SK-N-SH (cell line): ENCODE measurements at regions not wholly inside any gene's neighbourhood (a gene's known extent, or its start where the extent isn't known, plus 50 kb on each side); places are given as distances from the start of the nearest gene placed in this dataset.

ENCODE experiments used
- CTCF ChIA-PET: fragments of 300-600, 350-600 bp; formaldehyde crosslinking; extraction: SDS; loops from one replicate; lab custom pipeline; 2021; lab: Yijun Ruan, JAX
- POLR2A ChIA-PET: fragments of 350-600 bp; sonication (Branson Sonifier 250); formaldehyde crosslinking; extraction: SDS; loops from one replicate; lab custom pipeline; 2020; ENCODE audit warnings: antibody characterized with exemption, inconsistent platforms; lab: Yijun Ruan, JAX
- DNase-seq: peaks from one replicate; pipeline ENCODE4 v3.0.0; 2012
- H2AFZ ChIP-seq: fragments of 200-600 bp; sonication (generic); 2 replicates; pipeline ENCODE4 v1.8.1; 2016; ENCODE audit warnings: antibody characterized with exemption, mild to moderate bottlenecking, low read depth
- H3F3A ChIP-seq: fragments of 200-600 bp; sonication (generic); replicated peaks from 2 replicates; pipeline ENCODE3; 2016; ENCODE audit warnings: antibody characterized with exemption, mild to moderate bottlenecking; ENCODE audit not compliant: insufficient read depth
- H3K27ac ChIP-seq, 2 experiments: fragments of 200-500 bp in 1 of 2; fragments of 200-600 bp in 1 of 2; sonication (Bioruptor generic) in 1 of 2; sonication (generic), shearing (Covaris generic) in 1 of 2; 2 replicates each; pipeline versions ENCODE4 v1.5.1 to v1.6.1; 2014 to 2016; ENCODE audit warnings: low read depth in 2 of 2, inconsistent platforms in 1 of 2, low read length in 1 of 2, mild to moderate bottlenecking in 1 of 2, mixed read lengths in 1 of 2
- H3K27me3 ChIP-seq: fragments of 200-600 bp; sonication (generic), shearing (Covaris generic); 2 replicates; pipeline ENCODE4 v1.6.1; 2016; ENCODE audit warnings: mixed run types; ENCODE audit not compliant: insufficient read depth
- H3K36me3 ChIP-seq, 2 experiments: fragments of 200-500 bp in 1 of 2; fragments of 200-600 bp in 1 of 2; sonication (Bioruptor generic) in 1 of 2; sonication (generic) in 1 of 2; replicated peaks in 1 of 2; 2 replicates each; pipeline versions ENCODE3 to v1.5.1; 2014 to 2016; ENCODE audit warnings: low read length in 1 of 2, mild to moderate bottlenecking in 1 of 2; ENCODE audit not compliant: insufficient read depth in 2 of 2, control insufficient read depth in 1 of 2
- H3K4me1 ChIP-seq, 2 experiments: fragments of 200-500 bp in 1 of 2; fragments of 200-600 bp in 1 of 2; sonication (Bioruptor generic) in 1 of 2; sonication (generic), shearing (Covaris generic) in 1 of 2; 2 replicates each; pipeline versions ENCODE4 v1.5.1 to v1.6.1; 2014 to 2016; ENCODE audit warnings: low read depth in 1 of 2, low read length in 1 of 2, mixed run types in 1 of 2; ENCODE audit not compliant: insufficient read depth in 2 of 2, control insufficient read depth in 1 of 2
- H3K4me2 ChIP-seq: fragments of 200-600 bp; sonication (generic), shearing (Covaris generic); 2 replicates; pipeline ENCODE4 v1.6.1; 2017; ENCODE audit warnings: mixed run types
- H3K4me3 ChIP-seq, 2 experiments: fragments of 200-500 bp in 1 of 2; fragments of 200-600 bp in 1 of 2; sonication (Bioruptor generic) in 1 of 2; sonication (generic), shearing (Covaris generic) in 1 of 2; 2 replicates each; pipeline versions ENCODE4 v1.5.1 to v1.8.1; 2014 to 2016; ENCODE audit warnings: low read depth in 2 of 2, inconsistent platforms in 1 of 2, low read length in 1 of 2, mild to moderate bottlenecking in 1 of 2, mixed read lengths in 1 of 2, moderate library complexity in 1 of 2
- H3K79me2 ChIP-seq: fragments of 200-600 bp; sonication (generic); 2 replicates; pipeline ENCODE4 v1.8.1; 2017; ENCODE audit warnings: mild to moderate bottlenecking; ENCODE audit not compliant: insufficient read depth
- H3K9ac ChIP-seq: fragments of 200-600 bp; sonication (generic); 2 replicates; pipeline ENCODE4 v1.6.1; 2017; ENCODE audit warnings: mixed run types
- H3K9me2 ChIP-seq: fragments of 200-600 bp; sonication (generic); 2 replicates; pipeline ENCODE4 v1.6.1; 2017; ENCODE audit warnings: mixed run types
- H3K9me3 ChIP-seq: fragments of 200-600 bp; sonication (generic); 2 replicates; pipeline ENCODE4 v1.6.1; 2017; ENCODE audit warnings: mixed run types, mild to moderate bottlenecking, moderate library complexity
- H4K20me1 ChIP-seq: fragments of 200-600 bp; sonication (generic); 2 replicates; pipeline ENCODE4 v1.6.1; 2017; ENCODE audit warnings: mild to moderate bottlenecking, mixed run types; ENCODE audit not compliant: insufficient read depth
- CHD2 ChIP-seq: fragments of 150-350 bp; IDR thresholded peaks from 2 replicates; pipeline ENCODE4 v1.6.1; 2018; ENCODE audit warnings: low read length; ENCODE audit not compliant: partially characterized antibody
- EP300 ChIP-seq, 2 experiments: IDR thresholded peaks; 2 replicates each; pipeline versions ENCODE4 v1.4.0 to v1.6.1; 2012; ENCODE audit warnings: borderline replicate concordance in 1 of 2, low read depth in 1 of 2, low read length in 1 of 2
- FOXJ3 ChIP-seq: sonication (generic); formaldehyde crosslinking; IDR thresholded peaks from 2 replicates; pipeline ENCODE4 v1.5.1; 2020; ENCODE audit warnings: mild to moderate bottlenecking, missing genetic modification reagents
- GABPA ChIP-seq: IDR thresholded peaks from 2 replicates; pipeline ENCODE4 v1.4.0; 2012; ENCODE audit warnings: low read depth, mild to moderate bottlenecking
- GATA2 ChIP-seq: sonication (generic); formaldehyde crosslinking; IDR thresholded peaks from 2 replicates; pipeline ENCODE4 v1.5.0; 2020; ENCODE audit warnings: mild to moderate bottlenecking, missing genetic modification reagents
- MEF2A ChIP-seq: IDR thresholded peaks from 2 replicates; pipeline ENCODE4 v1.4.0; 2012; ENCODE audit warnings: low read depth, borderline replicate concordance
- MXI1 ChIP-seq: IDR thresholded peaks from 2 replicates; pipeline ENCODE4 v1.6.1; 2012; ENCODE audit warnings: mild to moderate bottlenecking, low read depth, low read length, improper control_type of control experiment
- RAD21 ChIP-seq: IDR thresholded peaks from 2 replicates; pipeline ENCODE4 v1.6.1; 2012; ENCODE audit warnings: mild to moderate bottlenecking, low read length
- RCOR1 ChIP-seq: fragments of 150-350 bp; IDR thresholded peaks from 2 replicates; pipeline ENCODE4 v1.6.1; 2017; ENCODE audit warnings: antibody characterized with exemption, low read length
- RXRA ChIP-seq: IDR thresholded peaks from 2 replicates; pipeline ENCODE4 v1.4.0; 2012; ENCODE audit warnings: low read depth, mild to moderate bottlenecking, borderline replicate concordance
- SIN3A ChIP-seq: IDR thresholded peaks from 2 replicates; pipeline ENCODE4 v1.6.1; 2012; ENCODE audit warnings: low read depth, mild to moderate bottlenecking, low read length, moderate library complexity, borderline replicate concordance
- SMC3 ChIP-seq: IDR thresholded peaks from 2 replicates; pipeline ENCODE4 v1.6.1; 2012; ENCODE audit warnings: low read depth, low read length, improper control_type of control experiment
- WGBS: methylation state at CpG from one replicate; pipeline ENCODE4 v1.1.6; 2017; ENCODE audit warnings: low lambda C conversion rate; 5-methylcytosine and 5-hydroxymethylcytosine counted together
- TF ChIP-seq, protein P1 (sequence below): fragments of 200-600 bp; sonication (generic); IDR thresholded peaks from 2 replicates; pipeline ENCODE4 v1.6.1; 2017; ENCODE audit warnings: antibody characterized with exemption, mild to moderate bottlenecking, moderate library complexity

DNA sequence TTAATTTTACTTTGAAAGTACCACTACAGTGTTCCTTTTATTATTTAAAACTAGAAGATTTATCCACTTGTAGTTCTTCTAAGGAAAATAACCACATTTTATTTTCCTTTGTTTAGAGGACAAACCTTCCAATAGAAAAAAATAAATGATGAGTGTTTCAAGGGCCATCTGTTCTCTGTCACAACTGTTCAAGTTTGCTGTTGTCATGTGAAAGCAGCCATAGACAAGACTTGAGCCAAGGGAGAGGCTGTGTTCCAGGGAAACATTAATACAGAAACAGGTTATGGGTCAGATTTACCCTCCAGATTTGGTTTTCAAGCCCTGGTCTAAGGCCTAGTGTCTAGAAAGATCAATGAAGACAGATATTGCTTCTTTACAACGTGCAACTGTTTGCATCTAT lies 463.6 kb downstream of the C6orf118 start:
- no peak for DNase-seq
- Histone ChIP-seq H3K9ac (no peak overlapping the region), H3F3A (no peaks in the 10 kb centered on the region), H3K4me2 (no peak overlapping the region), H3K36me3 (no peaks in the 10 kb centered on the region), H2AFZ (no peak overlapping the region), H3K79me2 (no peaks in the 10 kb centered on the region), H3K9me3 (peaks cover 14% of the 10 kb centered on the region), H3K4me1 (no peaks in the 10 kb centered on the region), H4K20me1 (no peaks in the 10 kb centered on the region), H3K27ac (no peak overlapping the region), H3K27me3 (no peaks in the 10 kb centered on the region), H3K4me3 (no peak overlapping the region), H3K9me2 (peaks cover 4% of the 10 kb centered on the region; the same call in 1 of the 2 replicates)
- 13% methylated on average over 1 of the region's 1 CpG for whole genome bisulfite sequencing
- no peak for TF ChIP-seq GATA2
- no peak for TF ChIP-seq GABPA
- TF ChIP-seq EP300 (IDR thresholded peaks at IDR 0.05; ENCODE audit: borderline replicate concordance in 1 of 2, low read depth in 1 of 2, low read length in 1 of 2) = no peak
- TF ChIP-seq SIN3A = no peak
- TF ChIP-seq RXRA = no peak
- no peak for TF ChIP-seq MEF2A
- TF ChIP-seq CHD2 = no peak
- TF ChIP-seq, protein P1, sequence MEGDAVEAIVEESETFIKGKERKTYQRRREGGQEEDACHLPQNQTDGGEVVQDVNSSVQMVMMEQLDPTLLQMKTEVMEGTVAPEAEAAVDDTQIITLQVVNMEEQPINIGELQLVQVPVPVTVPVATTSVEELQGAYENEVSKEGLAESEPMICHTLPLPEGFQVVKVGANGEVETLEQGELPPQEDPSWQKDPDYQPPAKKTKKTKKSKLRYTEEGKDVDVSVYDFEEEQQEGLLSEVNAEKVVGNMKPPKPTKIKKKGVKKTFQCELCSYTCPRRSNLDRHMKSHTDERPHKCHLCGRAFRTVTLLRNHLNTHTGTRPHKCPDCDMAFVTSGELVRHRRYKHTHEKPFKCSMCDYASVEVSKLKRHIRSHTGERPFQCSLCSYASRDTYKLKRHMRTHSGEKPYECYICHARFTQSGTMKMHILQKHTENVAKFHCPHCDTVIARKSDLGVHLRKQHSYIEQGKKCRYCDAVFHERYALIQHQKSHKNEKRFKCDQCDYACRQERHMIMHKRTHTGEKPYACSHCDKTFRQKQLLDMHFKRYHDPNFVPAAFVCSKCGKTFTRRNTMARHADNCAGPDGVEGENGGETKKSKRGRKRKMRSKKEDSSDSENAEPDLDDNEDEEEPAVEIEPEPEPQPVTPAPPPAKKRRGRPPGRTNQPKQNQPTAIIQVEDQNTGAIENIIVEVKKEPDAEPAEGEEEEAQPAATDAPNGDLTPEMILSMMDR = no peak
- no peak for TF ChIP-seq FOXJ3 (CRISPR knock-in tag)
- no peak for TF ChIP-seq SMC3
- no peak for TF ChIP-seq MXI1
- CTCF ChIA-PET = interaction anchor here (0.9 kb wide), 1 partner anchor 10 kb away, joined by 3 read pairs; no protein-coding TSS in a partner anchor
- POLR2A ChIA-PET = no interaction called here

- no peak for TF ChIP-seq SIN3A
- TF ChIP-seq RCOR1 = no peak
- no peak for TF ChIP-seq RAD21
- no peak for TF ChIP-seq MEF2A
- no peak for TF ChIP-seq SMC3
- TF ChIP-seq GABPA = no peak
- Histone ChIP-seq H3K27me3 (no peaks in the 10 kb centered on the region), H3K4me2 (no peak overlapping the region), H3K4me3 (no peak overlapping the region), H3K79me2 (no peaks in the 10 kb centered on the region), H3K9ac (no peak overlapping the region), H3K9me3 (peaks cover 14% of the 10 kb centered on the region), H3K36me3 (no peaks in the 10 kb centered on the region), H3K9me2 (peaks cover 4% of the 10 kb centered on the region; the same call in 1 of the 2 replicates), H3F3A (no peaks in the 10 kb centered on the region), H3K27ac (no peak overlapping the region), H2AFZ (no peak overlapping the region), H3K4me1 (no peaks in the 10 kb centered on the region), H4K20me1 (no peaks in the 10 kb centered on the region)
- 25% methylated on average over 1 of the region's 1 CpG for WGBS
- no peak for DNase-seq
- ChIA-PET POLR2A (no interaction called here), CTCF (no interaction called here)
Observed at GRCh38 chr6:164842085-164842484, 467.3 kb downstream of the C6orf118 start.
